Activated T-cell treated with anti-CD3 and anti-CD28 coated beads, Interleukin-2, amount 50 U/mL, for 24 hours (primary cell): ENCODE measurements at regions not wholly inside any gene's neighbourhood (a gene's known extent, or its start where the extent isn't known, plus 50 kb on each side); places are given as distances from the start of the nearest gene placed in this dataset.
A peak's percentile ranks its signal among the peaks of the same experiment; 100 is the strongest.

Source experiments
- DNase-seq: peaks from one replicate; pipeline ENCODE4 v3.0.0-alpha.2; 2020
- H3K27ac Mint-ChIP-seq: 2 replicates; pipeline ENCODE4 v1.8.0; 2020; ENCODE audit warnings: mild to moderate bottlenecking, mixed read lengths
- H3K27me3 Mint-ChIP-seq: 2 replicates; pipeline ENCODE4 v1.8.0; 2020; ENCODE audit warnings: mixed read lengths
- H3K36me3 Mint-ChIP-seq: 2 replicates; pipeline ENCODE4 v1.8.0; 2020; ENCODE audit warnings: low read depth, mixed read lengths
- H3K4me1 Mint-ChIP-seq: 2 replicates; pipeline ENCODE4 v1.8.0; 2020; ENCODE audit warnings: low read depth, mixed read lengths
- H3K4me3 Mint-ChIP-seq: 2 replicates; pipeline ENCODE4 v1.8.0; 2020; ENCODE audit warnings: mild to moderate bottlenecking, moderate library complexity, mixed read lengths
- H3K9me3 Mint-ChIP-seq: 2 replicates; pipeline ENCODE4 v1.8.0; 2020; ENCODE audit warnings: mixed read lengths

- DNase-seq = no peak
- H3K27me3 Mint-ChIP-seq = peaks cover 5% of the 10 kb centered on the region
- no peak overlapping the region for H3K4me3 Mint-ChIP-seq
- no peaks in the 10 kb centered on the region for H3K36me3 Mint-ChIP-seq
- H3K9me3 Mint-ChIP-seq = no peaks in the 10 kb centered on the region
- no peaks in the 10 kb centered on the region for H3K4me1 Mint-ChIP-seq
- H3K27ac Mint-ChIP-seq = no peak overlapping the region
These were observed 49.9 kb upstream of the MAFB start for GRCh38 chr20:40738976-40739375.

GRCh38 chr20:40739841-40740240 is 50.8 kb upstream of the MAFB start:
- Mint-ChIP-seq H3K27ac (no peak overlapping the region), H3K9me3 (no peaks in the 10 kb centered on the region), H3K4me1 (no peaks in the 10 kb centered on the region), H3K36me3 (no peaks in the 10 kb centered on the region), H3K4me3 (no peak overlapping the region), H3K27me3 (peaks cover 4% of the 10 kb centered on the region)
- DNase-seq = no peak

- peak; percentile 40 for DNase-seq
- Mint-ChIP-seq H3K36me3 (no peaks in the 10 kb centered on the region), H3K27me3 (no peaks in the 10 kb centered on the region), H3K27ac (no peak overlapping the region), H3K4me1 (no peaks in the 10 kb centered on the region), H3K4me3 (no peak overlapping the region), H3K9me3 (no peaks in the 10 kb centered on the region)
These were observed 52.6 kb upstream of the MAFB start for GRCh38 chr20:40741507-40742106.

GRCh38 chr20:40743141-40743775 is 54.2 kb upstream of the MAFB start:
- no peak overlapping the region for H3K27ac Mint-ChIP-seq

GRCh38 chr20:40744072-40744817 is 55.2 kb upstream of the MAFB start:
- Mint-ChIP-seq H3K36me3 (no peaks in the 10 kb centered on the region), H3K9me3 (no peaks in the 10 kb centered on the region), H3K4me3 (no peak overlapping the region), H3K27me3 (no peaks in the 10 kb centered on the region), H3K4me1 (no peaks in the 10 kb centered on the region), H3K27ac (no peak overlapping the region)
- no peak for DNase-seq

More at GRCh38 chr20:40743141-40743775, 54.2 kb upstream of the MAFB start:
- Mint-ChIP-seq H3K9me3 (no peaks in the 10 kb centered on the region), H3K36me3 (no peaks in the 10 kb centered on the region), H3K4me1 (no peaks in the 10 kb centered on the region), H3K27me3 (no peaks in the 10 kb centered on the region), H3K4me3 (no peak overlapping the region)
- no peak for DNase-seq

GRCh38 chr20:40744818-40745175 is 55.8 kb upstream of the MAFB start:
- no peak for DNase-seq
- H3K9me3 Mint-ChIP-seq = no peaks in the 10 kb centered on the region
- H3K27me3 Mint-ChIP-seq = no peaks in the 10 kb centered on the region
- no peaks in the 10 kb centered on the region for H3K36me3 Mint-ChIP-seq
- no peaks in the 10 kb centered on the region for H3K4me1 Mint-ChIP-seq
- H3K27ac Mint-ChIP-seq = no peak overlapping the region
- H3K4me3 Mint-ChIP-seq = no peak overlapping the region

- Mint-ChIP-seq H3K27ac (no peak overlapping the region), H3K4me3 (no peak overlapping the region), H3K9me3 (no peaks in the 10 kb centered on the region), H3K4me1 (no peaks in the 10 kb centered on the region), H3K36me3 (no peaks in the 10 kb centered on the region), H3K27me3 (no peaks in the 10 kb centered on the region)
- no peak for DNase-seq
These were observed 57.2 kb upstream of the MAFB start for GRCh38 chr20:40746251-40746650.

- Mint-ChIP-seq H3K9me3 (no peaks in the 10 kb centered on the region), H3K27ac (no peak overlapping the region), H3K27me3 (no peaks in the 10 kb centered on the region), H3K4me3 (no peak overlapping the region), H3K4me1 (no peaks in the 10 kb centered on the region), H3K36me3 (no peaks in the 10 kb centered on the region)
- DNase-seq = no peak
These were observed 59.1 kb upstream of the MAFB start for GRCh38 chr20:40748182-40748581.

GRCh38 chr20:40749985-40750506 is 61.0 kb upstream of the MAFB start:
- Mint-ChIP-seq H3K27me3 (no peaks in the 10 kb centered on the region), H3K4me1 (peaks cover 5% of the 10 kb centered on the region), H3K27ac (no peak overlapping the region), H3K36me3 (no peaks in the 10 kb centered on the region), H3K4me3 (no peak overlapping the region), H3K9me3 (no peaks in the 10 kb centered on the region)
- no peak for DNase-seq

GRCh38 chr20:40750541-40751035 is 61.6 kb upstream of the MAFB start:
- Mint-ChIP-seq H3K4me3 (no peak overlapping the region), H3K4me1 (peaks cover 5% of the 10 kb centered on the region), H3K27me3 (no peaks in the 10 kb centered on the region), H3K27ac (no peak overlapping the region), H3K9me3 (no peaks in the 10 kb centered on the region), H3K36me3 (no peaks in the 10 kb centered on the region)
- no peak for DNase-seq

GRCh38 chr20:40753472-40753871 is 64.4 kb upstream of the MAFB start:
- Mint-ChIP-seq H3K4me1 (peaks cover 26% of the 10 kb centered on the region), H3K4me3 (no peak overlapping the region), H3K27ac (no peak overlapping the region), H3K36me3 (no peaks in the 10 kb centered on the region), H3K27me3 (no peaks in the 10 kb centered on the region), H3K9me3 (no peaks in the 10 kb centered on the region)
- no peak for DNase-seq

GRCh38 chr20:40754339-40754943 is 65.4 kb upstream of the MAFB start:
- Mint-ChIP-seq H3K36me3 (no peaks in the 10 kb centered on the region), H3K4me3 (no peak overlapping the region), H3K27ac (no peak overlapping the region), H3K9me3 (no peaks in the 10 kb centered on the region), H3K27me3 (no peaks in the 10 kb centered on the region), H3K4me1 (peaks cover 27% of the 10 kb centered on the region)
- no peak for DNase-seq

- H3K4me3 Mint-ChIP-seq = no peak overlapping the region
- no peak for DNase-seq
- no peaks in the 10 kb centered on the region for H3K9me3 Mint-ChIP-seq
- peaks cover 27% of the 10 kb centered on the region for H3K4me1 Mint-ChIP-seq
- no peaks in the 10 kb centered on the region for H3K36me3 Mint-ChIP-seq
- H3K27me3 Mint-ChIP-seq = no peaks in the 10 kb centered on the region
- H3K27ac Mint-ChIP-seq = peak overlapping the region; percentile 58
These were observed 68.1 kb upstream of the MAFB start for GRCh38 chr20:40757087-40757486.

- Mint-ChIP-seq H3K9me3 (no peaks in the 10 kb centered on the region), H3K27ac (no peak overlapping the region), H3K4me3 (no peak overlapping the region)
These were observed 69.8 kb upstream of the MAFB start for GRCh38 chr20:40758790-40759189.

More at GRCh38 chr20:40758790-40759189, 69.8 kb upstream of the MAFB start:
- H3K36me3 Mint-ChIP-seq = no peaks in the 10 kb centered on the region
- peaks cover 25% of the 10 kb centered on the region for H3K4me1 Mint-ChIP-seq
- DNase-seq = no peak
- no peaks in the 10 kb centered on the region for H3K27me3 Mint-ChIP-seq
